ENCODE measurements at regions not wholly inside any gene's neighbourhood (a gene's known extent, or its start where the extent isn't known, plus 50 kb on each side); places are given as distances from the start of the nearest gene placed in this dataset.
"Not testable (repeated sequence)": the region's sequence is repeated elsewhere in the genome, so short reads cannot be mapped to it uniquely, and the experiment has no call there.

GRCh38 chr9:111099199-111100008, 61.1 kb upstream of the LPAR1 start:
- Histone ChIP-seq H3K4me1 (ENCODE audit: insufficient read depth, low read length) (peaks cover 37% of the 10 kb centered on the region), H3K36me3 (ENCODE audit: insufficient read depth, low read depth, low read length) (no peaks in the 10 kb centered on the region), H3K9ac (ENCODE audit: low read depth, low read length) (peak overlapping the region; percentile 31; the same call in 1 of the 2 replicates), H3K27me3 (ENCODE audit: insufficient read depth, low read length) (no peaks in the 10 kb centered on the region), H3K4me3 (ENCODE audit: low read length) (0 out of 2 replicates have a peak overlapping the region, but pooled peaks have one; percentile 15), H3K9me3 (ENCODE audit: insufficient read depth, low read depth, low read length) (no peaks in the 10 kb centered on the region), H3K27ac (ENCODE audit: low read length) (no peak overlapping the region)

DNA sequence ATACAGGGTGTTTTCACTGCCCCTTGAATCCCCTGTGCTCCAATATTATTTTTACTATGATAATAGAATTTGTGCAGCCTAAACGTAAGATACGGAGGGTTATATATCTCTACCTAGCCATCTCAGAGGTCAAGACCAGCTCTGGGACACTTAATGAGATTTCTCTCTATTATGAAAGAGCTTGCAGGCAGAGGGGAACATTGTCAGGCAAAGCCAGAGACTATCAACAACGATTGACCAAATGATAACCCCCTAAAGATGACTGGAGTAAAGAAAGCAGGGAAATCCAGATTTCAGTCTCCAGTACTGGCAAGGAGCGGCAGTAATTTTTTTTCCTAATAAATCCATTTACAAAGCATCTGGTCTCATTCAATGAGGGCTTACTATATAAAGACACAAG, 59.8 kb upstream of the LPAR1 start:
- no peaks in the 10 kb centered on the region for H3K36me3 ChIP-seq (ENCODE audit: insufficient read depth, low read depth, low read length)
- no peak overlapping the region for H3K9ac ChIP-seq (ENCODE audit: low read depth, low read length)
- peaks cover 37% of the 10 kb centered on the region for H3K4me1 ChIP-seq (ENCODE audit: insufficient read depth, low read length)
- H3K27ac ChIP-seq (ENCODE audit: low read length), result no peak overlapping the region
- H3K4me3 ChIP-seq (ENCODE audit: low read length), result no peak overlapping the region
- H3K9me3 ChIP-seq (ENCODE audit: insufficient read depth, low read depth, low read length), result no peaks in the 10 kb centered on the region
- H3K27me3 ChIP-seq (ENCODE audit: insufficient read depth, low read length), result no peaks in the 10 kb centered on the region

GRCh38 chr9:111096051-111096450, 57.8 kb upstream of the LPAR1 start:
- H3K27ac ChIP-seq (ENCODE audit: low read length), result no peak overlapping the region
- H3K4me3 ChIP-seq (ENCODE audit: low read length), result no peak overlapping the region
- H3K36me3 ChIP-seq (ENCODE audit: insufficient read depth, low read depth, low read length), result no peaks in the 10 kb centered on the region
- H3K27me3 ChIP-seq (ENCODE audit: insufficient read depth, low read length), result no peaks in the 10 kb centered on the region
- H3K9me3 ChIP-seq (ENCODE audit: insufficient read depth, low read depth, low read length), result no peaks in the 10 kb centered on the region
- no peak overlapping the region for H3K9ac ChIP-seq (ENCODE audit: low read depth, low read length)
- H3K4me1 ChIP-seq (ENCODE audit: insufficient read depth, low read length), result peaks cover 37% of the 10 kb centered on the region

GRCh38 chr9:111095441-111095840, 57.2 kb upstream of the LPAR1 start:
- Histone ChIP-seq H3K4me3 (ENCODE audit: low read length) (no peak overlapping the region), H3K9ac (ENCODE audit: low read depth, low read length) (no peak overlapping the region), H3K27me3 (ENCODE audit: insufficient read depth, low read length) (no peaks in the 10 kb centered on the region), H3K4me1 (ENCODE audit: insufficient read depth, low read length) (peaks cover 37% of the 10 kb centered on the region), H3K27ac (ENCODE audit: low read length) (no peak overlapping the region), H3K36me3 (ENCODE audit: insufficient read depth, low read depth, low read length) (no peaks in the 10 kb centered on the region), H3K9me3 (ENCODE audit: insufficient read depth, low read depth, low read length) (no peaks in the 10 kb centered on the region)

- H3K4me3 ChIP-seq (ENCODE audit: low read length), result peak overlapping the region; percentile 13; the same call in 1 of the 2 replicates
- H3K4me1 ChIP-seq (ENCODE audit: insufficient read depth, low read length), result peaks cover 36% of the 10 kb centered on the region
- H3K9ac ChIP-seq (ENCODE audit: low read depth, low read length), result no peak overlapping the region
- no peaks in the 10 kb centered on the region for H3K36me3 ChIP-seq (ENCODE audit: insufficient read depth, low read depth, low read length)
- no peak overlapping the region for H3K27ac ChIP-seq (ENCODE audit: low read length)
- no peaks in the 10 kb centered on the region for H3K9me3 ChIP-seq (ENCODE audit: insufficient read depth, low read depth, low read length)
- H3K27me3 ChIP-seq (ENCODE audit: insufficient read depth, low read length), result no peaks in the 10 kb centered on the region
Measured at GRCh38 chr9:111094958-111095357, 56.7 kb upstream of the LPAR1 start.

- H3K9ac ChIP-seq (ENCODE audit: low read depth, low read length), result no peak overlapping the region
- no peaks in the 10 kb centered on the region for H3K36me3 ChIP-seq (ENCODE audit: insufficient read depth, low read depth, low read length)
- H3K27me3 ChIP-seq (ENCODE audit: insufficient read depth, low read length), result no peaks in the 10 kb centered on the region
- peaks cover 31% of the 10 kb centered on the region for H3K4me1 ChIP-seq (ENCODE audit: insufficient read depth, low read length)
- H3K4me3 ChIP-seq (ENCODE audit: low read length), result peak overlapping the region; percentile 13; the same call in 1 of the 2 replicates
- H3K27ac ChIP-seq (ENCODE audit: low read length), result no peak overlapping the region
- H3K9me3 ChIP-seq (ENCODE audit: insufficient read depth, low read depth, low read length), result no peaks in the 10 kb centered on the region
Measured at GRCh38 chr9:111094433-111094924, 56.2 kb upstream of the LPAR1 start.

- not testable (repeated sequence) for H3K27me3 ChIP-seq (ENCODE audit: insufficient read depth, low read length); H3K36me3 ChIP-seq (ENCODE audit: insufficient read depth, low read depth, low read length); H3K27ac ChIP-seq (ENCODE audit: low read length); H3K9ac ChIP-seq (ENCODE audit: low read depth, low read length); H3K4me3 ChIP-seq (ENCODE audit: low read length); H3K9me3 ChIP-seq (ENCODE audit: insufficient read depth, low read depth, low read length)
- H3K4me1 ChIP-seq (ENCODE audit: insufficient read depth, low read length), result peaks cover 24% of the 10 kb centered on the region
Measured at GRCh38 chr9:111092167-111092566, 53.9 kb upstream of the LPAR1 start.
